8988T (cell line): ENCODE measurements at regions not wholly inside any gene's neighbourhood (a gene's known extent, or its start where the extent isn't known, plus 50 kb on each side); places are given as distances from the start of the nearest gene placed in this dataset.

ENCODE experiments used
- DNase-seq: peaks from one replicate; pipeline ENCODE4 v3.0.0; 2011

DNA sequence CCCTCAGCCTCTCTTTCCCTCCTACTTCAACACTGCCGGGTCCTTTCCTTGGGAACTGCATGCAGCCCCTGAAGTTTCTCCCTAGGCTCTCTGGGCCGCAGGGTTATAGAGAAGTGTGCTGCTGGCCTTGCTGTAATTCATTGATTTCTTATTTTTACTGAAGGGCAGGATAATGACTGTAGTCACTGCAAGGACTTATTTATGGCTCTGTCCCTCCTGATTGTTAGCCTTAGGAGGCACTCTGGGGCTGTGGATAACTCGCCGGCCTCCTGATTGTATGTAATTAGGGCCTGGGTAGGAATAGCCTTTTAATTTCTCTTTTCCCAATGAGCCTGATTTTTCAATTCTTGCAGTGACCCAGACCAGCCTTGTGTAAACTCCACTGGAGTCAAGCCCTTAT, 138.3 kb upstream of the CDH13 start:
- DNase-seq: no peak

DNA sequence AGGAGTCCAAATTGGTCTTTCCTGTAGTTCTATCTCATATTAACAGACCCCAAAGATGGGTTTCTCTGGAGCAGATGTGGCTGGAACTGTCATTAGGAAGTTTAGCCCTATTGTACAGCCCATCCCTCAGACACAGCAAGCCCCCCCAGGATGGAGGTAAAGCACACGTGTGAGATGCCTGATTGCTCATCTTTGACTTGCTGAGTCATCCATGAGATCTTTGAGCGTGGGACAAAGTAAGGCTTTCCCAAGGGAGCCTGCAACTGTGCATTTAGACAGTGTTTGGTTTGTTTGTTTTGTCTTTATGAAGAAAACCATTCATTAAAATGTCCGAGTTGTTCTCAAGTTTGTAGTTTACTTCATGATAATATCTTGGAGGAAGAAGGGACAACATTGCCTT, 145.3 kb upstream of the CDH13 start:
- no peak for DNase-seq

DNA sequence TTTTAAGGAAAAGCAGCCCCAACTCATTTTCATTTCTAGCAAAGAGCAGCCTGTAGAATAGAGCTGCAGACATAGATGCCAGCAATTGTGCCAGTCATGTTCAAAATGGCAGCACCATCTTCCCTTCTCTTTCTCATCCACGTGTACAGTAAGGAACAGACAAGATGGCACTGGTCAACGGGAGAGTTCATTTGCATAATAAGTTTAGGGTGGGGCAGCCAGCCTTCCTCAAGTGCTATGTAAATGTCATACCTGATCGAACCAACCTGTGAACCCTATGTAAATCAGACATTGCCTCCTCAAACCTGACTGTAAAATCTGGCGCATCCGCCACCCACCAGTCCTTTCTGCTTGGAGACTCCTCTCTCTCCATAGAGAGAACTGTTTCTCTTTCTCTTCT, 150.0 kb upstream of the CDH13 start:
- no peak for DNase-seq

- DNase-seq: no peak
Observed at GRCh38 chr16:82470620-82471152, 156.1 kb upstream of the CDH13 start.

GRCh38 chr16:82470016-82470415, 156.8 kb upstream of the CDH13 start:
- no peak for DNase-seq

GRCh38 chr16:82464187-82464586, 162.6 kb upstream of the CDH13 start:
- DNase-seq: no peak

DNA sequence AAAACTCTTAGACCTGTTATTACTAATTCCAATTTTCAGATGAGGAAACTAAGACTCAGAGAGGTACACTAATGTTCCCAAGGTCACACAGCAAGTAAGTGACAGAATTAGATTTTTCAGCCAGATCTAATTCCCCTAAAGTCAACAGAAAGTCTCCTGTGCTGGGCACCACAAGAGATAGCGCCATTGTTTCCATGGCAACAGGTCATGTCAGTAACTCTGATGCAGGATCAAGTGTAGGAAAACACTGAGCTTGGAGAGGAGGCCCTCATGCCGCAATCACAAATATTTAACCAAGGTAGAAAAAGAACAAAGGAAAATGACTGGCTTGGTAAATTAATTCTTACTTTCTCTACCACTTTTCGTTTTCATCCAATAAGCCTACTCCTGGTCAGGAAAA, 166.0 kb upstream of the CDH13 start:
- no peak for DNase-seq

GRCh38 chr16:82459580-82460256, 167.1 kb upstream of the CDH13 start:
- DNase-seq: no peak

DNA sequence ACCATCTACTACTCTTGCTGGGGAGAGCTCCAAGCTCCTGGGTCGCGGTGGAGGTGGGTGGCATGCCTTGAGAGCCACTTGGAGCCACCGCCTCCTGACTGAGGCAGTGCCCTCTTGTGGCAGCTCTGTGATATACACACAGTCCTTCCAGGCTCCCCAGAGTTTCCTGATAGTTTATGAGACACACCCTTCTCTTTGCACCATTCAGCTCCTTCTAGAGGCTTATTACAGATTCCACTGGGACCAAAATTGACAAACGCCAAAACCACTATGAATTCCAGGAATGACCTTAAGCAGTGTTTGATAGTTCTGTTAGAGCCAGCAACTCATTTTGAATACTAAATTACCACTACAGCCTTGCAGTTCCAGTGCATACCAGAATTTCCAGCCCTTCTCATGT, 170.1 kb upstream of the CDH13 start:
- DNase-seq: peak; percentile 25

- DNase-seq: no peak
Observed at GRCh38 chr16:82454566-82454965, 172.2 kb upstream of the CDH13 start.

DNA sequence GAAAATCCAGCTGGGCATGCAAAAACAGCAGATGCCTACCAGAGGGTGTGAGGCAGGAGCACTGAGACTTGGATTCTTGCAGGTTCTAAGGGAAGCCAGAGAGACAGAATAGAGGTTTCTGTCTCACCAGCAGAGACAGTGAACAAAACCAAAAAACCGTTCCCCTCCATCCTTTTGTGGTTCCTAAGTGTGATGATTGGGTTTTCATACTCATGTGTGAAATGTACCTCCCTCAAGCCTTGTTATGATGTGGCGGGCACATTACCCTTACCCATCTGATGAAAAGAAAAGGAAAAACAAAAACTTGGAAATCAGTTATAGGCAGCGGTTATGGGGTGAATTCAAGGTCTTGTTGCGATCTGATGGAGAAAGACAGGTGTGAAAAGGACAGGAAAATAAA, 172.6 kb upstream of the CDH13 start:
- no peak for DNase-seq

DNA sequence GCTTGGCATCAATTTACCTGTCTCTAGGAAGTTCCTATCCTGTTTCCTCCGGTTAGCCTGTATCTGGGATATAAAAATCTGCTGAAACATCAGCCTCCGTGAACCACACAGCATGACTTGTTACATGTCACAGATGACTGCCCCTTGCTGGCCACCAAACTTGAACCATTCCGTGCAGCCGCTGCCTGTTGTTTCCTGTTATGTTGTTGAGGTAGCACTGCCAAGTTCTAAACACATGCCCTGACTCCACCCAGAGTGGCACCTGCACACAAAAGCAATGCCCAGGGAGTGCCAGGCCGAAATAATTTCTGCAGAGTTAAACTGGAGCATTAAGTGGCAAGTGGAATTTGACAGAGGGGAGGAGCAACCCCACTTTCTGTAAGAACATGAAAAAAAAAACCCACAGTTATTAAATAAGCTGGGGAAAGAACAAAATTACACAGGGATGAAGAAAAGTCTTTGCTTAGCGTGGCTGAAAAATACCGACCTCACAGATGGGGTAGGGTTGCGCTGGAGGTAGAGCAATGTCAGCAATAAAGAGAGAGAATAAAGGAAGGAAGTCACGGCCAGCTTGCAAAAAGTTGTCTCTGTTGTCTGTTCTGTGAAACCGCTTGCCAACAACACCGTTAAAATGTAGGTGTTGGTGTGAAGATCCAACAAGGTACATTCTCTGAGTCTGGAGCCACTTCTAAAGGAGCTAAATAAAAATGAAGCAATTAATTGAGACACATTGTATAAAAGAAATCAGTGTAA, 174.6 kb upstream of the CDH13 start:
- DNase-seq: no peak

GRCh38 chr16:82451449-82451848, 175.3 kb upstream of the CDH13 start:
- DNase-seq: no peak

DNA sequence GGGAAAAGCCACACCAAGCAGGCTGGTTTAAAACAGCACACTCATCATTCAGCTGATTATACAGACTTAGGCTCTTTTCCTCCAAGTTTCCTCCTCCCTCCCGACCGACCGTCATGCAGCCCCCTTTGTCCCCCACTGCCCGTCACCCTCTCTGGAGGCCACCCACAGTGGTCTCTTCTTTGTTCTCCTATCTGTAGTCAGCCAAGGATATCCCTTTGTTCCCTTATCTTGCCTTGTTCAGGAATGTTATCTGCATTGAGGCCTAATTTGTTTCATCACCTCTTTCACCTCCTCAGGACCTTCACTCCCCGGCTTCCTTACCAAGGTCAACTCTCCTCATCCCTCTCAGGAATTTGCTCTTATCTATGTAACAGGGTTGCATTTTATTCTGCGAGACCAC, 186.4 kb upstream of the CDH13 start:
- no peak for DNase-seq

DNA sequence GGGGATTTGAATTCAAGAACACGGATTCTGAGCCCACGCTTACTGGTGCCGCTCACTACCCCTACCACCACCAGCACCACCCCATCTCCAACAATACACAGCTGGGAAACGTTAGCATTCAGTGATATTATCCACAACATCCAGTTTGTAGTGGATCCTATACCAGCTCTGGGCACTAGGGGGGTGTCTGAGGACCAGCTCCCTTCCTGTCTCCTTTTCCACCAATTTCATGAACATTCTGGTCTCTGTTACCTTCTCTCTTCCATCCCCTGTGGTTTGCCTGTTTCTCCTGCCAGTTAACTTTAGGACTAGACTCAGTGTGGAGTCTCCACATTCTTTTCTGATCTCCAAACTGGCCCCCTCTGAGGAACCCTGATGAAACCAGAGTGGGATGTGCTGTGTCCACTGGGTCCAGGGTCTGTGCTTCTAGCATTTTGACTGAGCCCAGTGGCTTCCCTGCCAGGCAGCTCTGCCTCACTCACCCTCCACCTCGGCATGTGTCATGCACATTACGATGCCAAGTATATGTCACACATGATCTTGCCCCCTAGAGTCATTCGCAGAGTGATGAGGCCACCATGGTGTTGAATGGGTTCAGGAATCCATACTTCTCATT, 187.0 kb upstream of the CDH13 start:
- DNase-seq: no peak

GRCh38 chr16:82433042-82433441, 193.7 kb upstream of the CDH13 start:
- DNase-seq: no peak

DNA sequence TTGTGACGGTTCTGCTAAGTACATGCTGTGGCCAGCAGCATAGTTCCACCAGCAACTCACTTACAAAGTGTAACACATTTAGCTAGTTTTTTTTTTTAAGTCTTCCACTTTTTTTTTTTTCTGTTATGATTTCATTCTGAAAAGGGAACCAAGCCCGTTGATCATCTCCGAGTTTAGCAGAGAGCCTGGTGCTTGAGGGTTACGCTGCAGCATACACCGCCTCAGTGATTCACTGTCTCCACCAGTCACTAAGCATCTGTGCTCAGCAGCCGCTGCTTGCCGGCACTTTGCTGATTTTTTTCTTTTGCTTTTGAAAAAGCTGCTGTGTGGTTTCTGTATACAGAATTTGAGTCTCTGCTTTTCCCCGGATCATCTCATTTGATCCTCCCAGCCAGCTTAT, 194.5 kb upstream of the CDH13 start:
- DNase-seq: no peak

DNA sequence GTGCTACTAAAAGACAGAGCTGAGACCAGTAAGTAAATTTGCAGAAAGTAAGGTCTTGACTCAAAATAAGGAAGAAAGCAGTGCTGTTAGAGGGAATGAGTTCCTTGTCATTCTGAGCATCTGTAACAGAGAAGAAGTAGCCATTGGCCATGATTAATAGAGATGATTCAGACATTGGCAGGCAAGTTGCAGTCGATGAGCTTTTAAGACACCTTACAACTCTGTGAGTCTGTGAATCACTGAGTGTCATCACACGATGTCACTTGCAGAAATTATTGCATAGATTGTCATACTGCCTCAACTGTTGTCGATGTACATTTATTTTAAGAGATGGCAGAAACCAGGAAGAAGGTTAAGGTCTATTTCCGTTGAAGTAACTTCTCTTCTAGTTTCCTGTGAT, 201.1 kb upstream of the CDH13 start:
- no peak for DNase-seq

- no peak for DNase-seq
Observed at GRCh38 chr16:82421851-82422250, 204.9 kb upstream of the CDH13 start.

- DNase-seq: no peak
Observed at GRCh38 chr16:82419332-82419731, 207.4 kb upstream of the CDH13 start.

- DNase-seq: no peak
Observed at GRCh38 chr16:82414476-82414875, 212.3 kb upstream of the CDH13 start.

DNA sequence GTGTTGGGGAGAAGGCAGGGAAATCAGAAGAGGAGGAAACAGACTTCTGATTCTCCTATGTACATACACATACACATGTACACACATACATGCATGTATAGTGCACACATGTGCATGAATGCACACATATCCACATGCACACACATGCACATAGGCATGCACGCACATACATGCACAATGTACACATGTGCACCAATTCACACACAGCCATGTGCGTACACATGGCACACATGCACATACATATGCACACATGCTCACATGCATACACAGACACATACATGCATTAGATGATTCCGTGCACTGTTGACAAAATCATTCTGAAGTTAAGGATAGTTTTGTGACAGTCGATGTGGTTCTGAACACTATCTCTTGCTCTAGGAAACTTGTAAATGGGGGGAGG, 214.0 kb upstream of the CDH13 start:
- no peak for DNase-seq

DNA sequence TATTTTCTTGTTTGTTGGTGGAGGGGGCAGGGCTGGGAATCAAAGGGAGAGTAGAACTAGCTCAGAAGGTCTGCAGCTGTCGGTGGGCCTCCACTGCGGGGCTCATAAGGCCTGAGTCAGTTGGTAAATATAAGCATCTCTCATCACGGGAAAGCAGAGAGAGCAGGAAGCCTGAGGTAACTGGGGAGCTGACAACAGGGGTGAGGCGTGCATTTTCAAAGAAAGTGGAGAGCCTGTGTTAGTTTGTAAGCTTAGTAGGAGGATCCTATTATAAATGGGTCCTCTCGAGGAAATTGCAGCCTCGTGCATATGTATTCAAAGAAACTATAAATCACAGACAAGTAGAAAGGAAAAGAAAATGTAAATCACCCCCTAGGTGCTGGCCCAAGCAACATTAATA, 221.0 kb upstream of the CDH13 start:
- DNase-seq: no peak
